Adrenal gland (tissue), 9 donors: ENCODE measurements at regions not wholly inside any gene's neighbourhood (a gene's known extent, or its start where the extent isn't known, plus 50 kb on each side); places are given as distances from the start of the nearest gene placed in this dataset.

Experiments used
- DNase-seq, 7 donors: peaks; one replicate each; pipeline ENCODE4 v3.0.0-alpha.2; 2019 to 2020
- H3K27ac ChIP-seq, 5 donors: fragments of 200-600 bp; sonication (generic) in 4 of 5; 1 replicate in 3 of 5; 2 replicates in 2 of 5; pipeline versions ENCODE4 v1.5.1 to v1.8.0; 2016 to 2020; ENCODE audit warnings: mild to moderate bottlenecking in 1 of 5
- H3K27me3 ChIP-seq: fragments of 200-600 bp; 2 replicates; pipeline ENCODE4 v1.8.0; 2021
- H3K36me3 ChIP-seq, 2 donors: fragments of 200-600 bp; replicated peaks in 1 of 2; 1 replicate in 1 of 2; 2 replicates in 1 of 2; pipeline versions ENCODE4 v1.5.1 to v1.8.0; 2018 to 2022
- H3K4me1 ChIP-seq, 2 donors: fragments of 200-600 bp; replicated peaks in 1 of 2; 1 replicate in 1 of 2; 2 replicates in 1 of 2; pipeline versions ENCODE4 v1.5.1 to v1.8.0; 2018 to 2021
- H3K4me3 ChIP-seq, 4 donors: fragments of 200-600 bp; sonication (generic) in 3 of 4; one replicate each; pipeline ENCODE4 v1.5.1; 2016 to 2018
- H3K9me3 ChIP-seq, 3 donors: fragments of 200-600 bp; sonication (generic) in 1 of 3; replicated peaks in 1 of 3; 1 replicate in 2 of 3; 2 replicates in 1 of 3; pipeline versions ENCODE4 v1.5.1 to v1.8.0; 2016 to 2021
- CTCF ChIP-seq, 6 experiments: fragments of 450-650 bp in 4 of 6; fragments of 200-600 bp in 2 of 6; sonication (generic) in 1 of 6; IDR thresholded peaks; 1 replicate in 5 of 6; 2 replicates in 1 of 6; pipeline versions ENCODE4 v1.5.1 to v1.8.0; 2016 to 2021; ENCODE audit warnings: antibody characterized with exemption in 6 of 6, mild to moderate bottlenecking in 2 of 6, moderate library complexity in 1 of 6
- POLR2A ChIP-seq, 2 donors: fragments of 450-650 bp; IDR thresholded peaks; one replicate each; pipeline ENCODE4 v1.6.1; 2017; ENCODE audit warnings: antibody characterized with exemption in 2 of 2, mild to moderate bottlenecking in 2 of 2, moderate library complexity in 1 of 2
- WGBS, 4 donors: extraction: QIAGEN DNeasy Blood & Tissue Kit in 2 of 4; methylation state at CpG; one replicate each; pipeline versions ENCODE4 v1.1.5 to v1.1.7; 2013 to 2017; 5-methylcytosine and 5-hydroxymethylcytosine counted together
- intact Hi-C, 2 donors: fragments of 100-400 bp; cut with DNase I; formaldehyde crosslinking; loops; one replicate each; pipeline versions ENCODE4 v1.14.1 to v1.15.0; 2022 to 2023
- donor health status: healthy with polysubstance abuse.
- donor health status: Bipolar disorder and iron deficiency.
- donor health status: DM: yes; HTN: yes; CAD: no.
- donor health status: DM: no; HTN: no; CAD: no.
- donor health status: DM: no; HTN: no; CAD: no.

DNA sequence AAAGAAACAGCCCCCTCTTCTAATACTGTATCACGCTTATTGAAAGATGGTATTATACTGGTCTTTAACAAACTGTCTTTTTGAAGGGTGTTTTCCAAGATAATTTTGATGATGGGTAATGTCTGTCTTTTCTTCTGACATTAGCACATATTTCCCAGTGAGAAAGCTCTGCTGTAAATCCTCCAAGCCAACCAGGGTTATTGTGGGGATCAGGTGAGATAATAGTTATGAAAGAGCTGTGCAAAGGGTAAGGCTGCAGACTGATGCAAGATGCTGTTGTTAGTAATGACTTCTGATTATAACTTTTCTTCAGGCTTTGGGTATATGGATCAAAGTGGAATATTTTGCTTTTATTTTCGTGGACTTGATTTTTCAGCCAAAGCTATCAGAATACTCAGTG, 581.7 kb downstream of the REEP3 start:
- H3K4me1 ChIP-seq: no peaks in the 10 kb centered on the region
- TF ChIP-seq POLR2A (IDR thresholded peaks at IDR 0.05): no peak
- no peak for TF ChIP-seq CTCF (IDR thresholded peaks at IDR 0.05)
- no peaks in the 10 kb centered on the region for H3K27me3 ChIP-seq
- H3K36me3 ChIP-seq: no peaks in the 10 kb centered on the region
- no peak for DNase-seq
- H3K4me3 ChIP-seq: no peak overlapping the region
- intact Hi-C loops: no loop called here
- 86 to 97% (median 93%) methylated on average over 2 of the region's 2 CpGs for WGBS, 4 donors
- no peaks in the 10 kb centered on the region for H3K9me3 ChIP-seq
- no peak overlapping the region for H3K27ac ChIP-seq

DNA sequence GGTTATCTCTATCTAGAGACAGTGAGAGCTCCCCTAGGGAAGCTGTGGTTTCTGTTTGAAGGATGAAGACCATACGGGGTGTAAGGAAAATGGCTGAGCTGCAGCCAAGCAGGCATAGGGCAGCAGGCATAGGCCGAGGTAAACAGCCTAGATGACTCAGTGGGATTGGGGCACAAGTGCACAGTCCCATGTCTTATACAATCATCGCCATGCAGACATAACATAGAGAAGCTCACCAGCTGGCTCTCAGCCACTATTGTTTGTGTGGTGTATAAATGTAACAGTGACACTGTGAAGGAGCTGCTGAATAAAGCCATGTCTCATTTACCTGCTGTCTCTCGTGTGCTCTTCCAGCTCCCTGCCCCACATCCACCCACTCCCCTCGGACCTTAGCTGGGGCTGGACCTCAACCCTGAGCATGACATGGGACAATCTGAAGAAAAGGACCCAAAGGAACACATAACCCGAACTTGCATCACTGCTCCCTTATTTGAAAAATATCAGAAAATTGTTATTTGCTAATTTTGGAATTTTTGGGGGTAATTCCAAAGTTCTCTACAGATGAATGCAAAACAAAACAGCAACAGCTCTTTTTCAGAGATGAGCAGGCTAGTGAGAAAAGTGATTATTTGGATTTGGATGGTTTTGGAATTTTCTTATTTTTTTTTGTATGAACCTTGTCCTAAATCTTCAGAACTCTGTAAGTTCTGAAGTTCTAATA, 582.7 kb downstream of the REEP3 start:
- Histone ChIP-seq H3K4me1 (no peaks in the 10 kb centered on the region), H3K36me3 (no peaks in the 10 kb centered on the region), H3K9me3 (no peaks in the 10 kb centered on the region), H3K4me3 (no peak overlapping the region), H3K27me3 (no peaks in the 10 kb centered on the region), H3K27ac (no peak overlapping the region)
- no peak for TF ChIP-seq POLR2A (IDR thresholded peaks at IDR 0.05)
- intact Hi-C loops: no loop called here
- WGBS, 4 donors: 75 to 81% (median 80%) methylated on average over 6 of the region's 6 CpGs
- DNase-seq: no peak

DNA sequence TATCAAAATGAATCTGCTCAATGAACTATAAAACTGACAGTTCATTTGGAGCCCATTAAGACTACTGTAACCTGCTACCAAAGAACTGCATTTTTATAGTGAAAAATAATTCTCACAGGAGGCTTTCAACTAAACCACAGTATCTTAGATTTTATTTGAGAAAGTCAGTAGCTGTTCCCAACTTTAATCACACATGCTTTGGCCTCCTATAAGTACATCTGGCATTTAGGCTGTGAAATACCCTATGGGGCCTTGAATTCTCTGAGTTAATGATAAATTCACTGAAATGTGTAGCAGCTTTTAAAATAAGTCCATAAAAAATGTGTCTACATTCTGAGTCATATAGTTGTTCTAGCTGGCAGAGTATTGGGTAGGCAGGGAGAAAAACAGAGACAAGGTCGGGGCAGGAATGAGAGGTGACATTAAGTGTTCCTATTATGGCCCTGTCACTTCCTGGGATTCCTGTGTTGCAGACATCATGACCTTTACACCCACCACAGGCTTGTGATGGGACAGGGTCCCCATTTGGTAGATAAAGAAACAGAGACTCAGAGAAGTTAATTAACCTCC, 588.8 kb downstream of the REEP3 start:
- H3K27ac ChIP-seq: no peak overlapping the region
- no peak for DNase-seq
- H3K27me3 ChIP-seq: no peaks in the 10 kb centered on the region
- intact Hi-C loops: no loop called here
- H3K36me3 ChIP-seq: no peaks in the 10 kb centered on the region
- no peaks in the 10 kb centered on the region for H3K4me1 ChIP-seq
- no peak overlapping the region for H3K4me3 ChIP-seq
- no peaks in the 10 kb centered on the region for H3K9me3 ChIP-seq
- WGBS, 4 donors: 35 to 47% (median 38%) methylated on average over 1 of the region's 1 CpG
- TF ChIP-seq POLR2A (IDR thresholded peaks at IDR 0.05): no peak
- no peak for TF ChIP-seq CTCF (IDR thresholded peaks at IDR 0.05)

DNA sequence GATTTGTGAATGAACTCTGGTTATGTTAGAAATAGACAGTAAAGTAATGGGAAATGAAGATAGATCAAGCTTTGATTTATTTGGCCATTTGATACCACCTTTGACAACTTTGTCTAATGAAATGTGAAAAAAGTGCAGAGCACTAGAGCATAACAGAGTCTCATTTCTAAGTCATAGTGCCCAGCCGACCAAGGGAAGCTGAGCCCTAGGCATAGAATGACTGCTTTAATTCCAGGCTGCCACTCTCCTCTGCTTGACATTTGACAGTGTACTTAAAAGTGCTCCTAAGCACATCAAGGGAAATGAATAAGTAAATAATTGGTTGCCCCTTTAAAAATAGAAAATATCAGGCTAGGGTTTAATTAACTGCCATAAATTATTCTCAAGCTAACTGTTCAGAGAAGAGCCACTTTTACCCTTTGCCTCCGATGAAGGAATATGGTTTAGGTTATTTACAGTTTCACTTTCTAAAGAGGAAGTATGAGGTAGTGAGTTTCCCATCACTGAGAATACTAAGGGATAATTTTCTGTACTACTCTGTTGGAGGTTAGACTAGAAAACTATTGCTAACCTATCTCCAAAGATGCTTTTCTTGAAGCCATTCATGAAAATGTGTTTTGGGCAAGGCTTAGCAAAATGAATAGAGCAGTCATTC, 591.6 kb downstream of the REEP3 start:
- Histone ChIP-seq H3K27me3 (no peaks in the 10 kb centered on the region), H3K4me1 (no peaks in the 10 kb centered on the region), H3K4me3 (no peak overlapping the region), H3K9me3 (no peaks in the 10 kb centered on the region), H3K27ac (no peak overlapping the region), H3K36me3 (no peaks in the 10 kb centered on the region)
- intact Hi-C loops: no loop called here
- TF ChIP-seq POLR2A (IDR thresholded peaks at IDR 0.05) (no peak), CTCF (IDR thresholded peaks at IDR 0.05) (no peak)
- WGBS, 4 donors: 46 to 51% (median 51%) methylated on average over 2 of the region's 2 CpGs
- no peak for DNase-seq
